Esophagus squamous epithelium (tissue), 5 donors: ENCODE measurements at regions not wholly inside any gene's neighbourhood (a gene's known extent, or its start where the extent isn't known, plus 50 kb on each side); places are given as distances from the start of the nearest gene placed in this dataset.

ENCODE experiments used
- DNase-seq: peaks from one replicate; lab custom pipeline; 2025; lab: John Stamatoyannopoulos, UW
- H3K27ac ChIP-seq, 4 donors: fragments of 200-600 bp; sonication (generic); one replicate each; pipeline ENCODE4 v1.5.1; 2016 to 2019; ENCODE audit warnings: mild to moderate bottlenecking in 1 of 4
- H3K27me3 ChIP-seq, 4 donors: fragments of 200-600 bp; sonication (generic); 1 replicate in 3 of 4; 2 replicates in 1 of 4; pipeline versions ENCODE4 v1.5.1 to v1.6.0; 2017 to 2021; ENCODE audit warnings: antibody characterized with exemption in 1 of 4
- H3K36me3 ChIP-seq, 3 donors: fragments of 200-600 bp; sonication (generic); one replicate each; pipeline ENCODE4 v1.5.1; 2016 to 2019
- H3K4me1 ChIP-seq, 3 donors: fragments of 200-600 bp; sonication (generic); one replicate each; pipeline ENCODE4 v1.5.1; 2017 to 2019
- H3K4me3 ChIP-seq, 4 donors: fragments of 200-600 bp; sonication (generic); 1 replicate in 3 of 4; 2 replicates in 1 of 4; pipeline ENCODE4 v1.5.1; 2016 to 2019; ENCODE audit warnings: mild to moderate bottlenecking in 2 of 4, moderate library complexity in 1 of 4
- H3K9me3 ChIP-seq, 3 donors: fragments of 200-600 bp; sonication (generic); one replicate each; pipeline ENCODE4 v1.5.1; 2016 to 2019
- CTCF ChIP-seq, 6 experiments: fragments of 450-650 bp in 4 of 6; fragments of 200-600 bp in 2 of 6; sonication (generic) in 2 of 6; IDR thresholded peaks; one replicate each; pipeline ENCODE4 v1.5.1; 2016 to 2019; ENCODE audit warnings: antibody characterized with exemption in 6 of 6, mild to moderate bottlenecking in 4 of 6, moderate library complexity in 4 of 6
- POLR2A ChIP-seq, 4 donors: fragments of 450-650 bp; IDR thresholded peaks; one replicate each; pipeline ENCODE4 v1.6.1; 2017; ENCODE audit warnings: antibody characterized with exemption in 4 of 4, mild to moderate bottlenecking in 4 of 4, moderate library complexity in 3 of 4
- WGBS, 2 donors: methylation state at CpG; one replicate each; pipeline ENCODE4 v1.1.5; 2018; 5-methylcytosine and 5-hydroxymethylcytosine counted together
- intact Hi-C: fragments of 100-400 bp; cut with DNase I; formaldehyde crosslinking; loops from one replicate; pipeline ENCODE4 v1.15.0; 2022
- donor health status: DM: yes; HTN: yes; CAD: no.

GRCh38 chr21:38159355-38159754 is 97.4 kb upstream of the KCNJ15 start:
- H3K27me3 ChIP-seq, result peaks cover 0 to 47% (median 0%) of the 10 kb centered on the region in 4 donors
- no peak overlapping the region for H3K4me3 ChIP-seq
- H3K9me3 ChIP-seq, result no peaks in the 10 kb centered on the region
- 6 to 10% methylated on average over 2 to 3 of the region's 3 CpGs for WGBS, 2 donors
- peak; percentile 63 to 78 (median 76) for TF ChIP-seq CTCF (IDR thresholded peaks at IDR 0.05)
- TF ChIP-seq POLR2A (IDR thresholded peaks at IDR 0.05), result no peak
- H3K27ac ChIP-seq, result no peak overlapping the region
- peak; percentile 2 for DNase-seq
- H3K4me1 ChIP-seq, result peaks cover 0 to 12% (median 6%) of the 10 kb centered on the region in 3 donors
- intact Hi-C loops, result no loop called here
- no peaks in the 10 kb centered on the region for H3K36me3 ChIP-seq

- Histone ChIP-seq H3K36me3 (no peaks in the 10 kb centered on the region), H3K9me3 (no peaks in the 10 kb centered on the region), H3K4me1 (peaks cover 0 to 29% (median 2%) of the 10 kb centered on the region in 3 donors), H3K4me3 (no peak overlapping the region), H3K27me3 (no peaks in the 10 kb centered on the region), H3K27ac (no peak overlapping the region)
- intact Hi-C loops, result no loop called here
- WGBS, 2 donors, result 66 to 70% methylated on average over 10 of the region's 10 CpGs
- DNase-seq, result no peak
- TF ChIP-seq CTCF (IDR thresholded peaks at IDR 0.05) (no peak), POLR2A (IDR thresholded peaks at IDR 0.05) (no peak)
Measured at GRCh38 chr21:38165466-38166172, 91.2 kb upstream of the KCNJ15 start.

GRCh38 chr21:38166173-38166535 is 90.6 kb upstream of the KCNJ15 start:
- no peak for DNase-seq
- Histone ChIP-seq H3K27me3 (no peaks in the 10 kb centered on the region), H3K36me3 (no peaks in the 10 kb centered on the region), H3K9me3 (no peaks in the 10 kb centered on the region), H3K27ac (no peak overlapping the region), H3K4me3 (no peak overlapping the region), H3K4me1 (peaks cover 0 to 31% (median 4%) of the 10 kb centered on the region in 3 donors)
- intact Hi-C loops, result no loop called here
- WGBS, 2 donors, result 59 to 62% methylated on average over 5 to 7 of the region's 7 CpGs
- no peak for TF ChIP-seq CTCF (IDR thresholded peaks at IDR 0.05)
- TF ChIP-seq POLR2A (IDR thresholded peaks at IDR 0.05), result no peak

- Histone ChIP-seq H3K27me3 (no peaks in the 10 kb centered on the region), H3K4me1 (peaks cover 0 to 31% (median 4%) of the 10 kb centered on the region in 3 donors), H3K36me3 (no peaks in the 10 kb centered on the region), H3K4me3 (no peak overlapping the region), H3K9me3 (no peaks in the 10 kb centered on the region), H3K27ac (no peak overlapping the region)
- 84 to 86% methylated on average over 3 of the region's 3 CpGs for WGBS, 2 donors
- intact Hi-C loops, result no loop called here
- no peak for DNase-seq
- TF ChIP-seq POLR2A (IDR thresholded peaks at IDR 0.05), result no peak
- no peak for TF ChIP-seq CTCF (IDR thresholded peaks at IDR 0.05)
Measured at GRCh38 chr21:38167345-38167744, 89.4 kb upstream of the KCNJ15 start.

GRCh38 chr21:38170283-38170682 is 86.5 kb upstream of the KCNJ15 start:
- 25 to 40% methylated on average over 1 of the region's 2 CpGs for WGBS, 2 donors
- no peaks in the 10 kb centered on the region for H3K36me3 ChIP-seq
- no peak overlapping the region for H3K27ac ChIP-seq
- no peak overlapping the region for H3K4me3 ChIP-seq
- H3K4me1 ChIP-seq, result peaks cover 0 to 18% (median 4%) of the 10 kb centered on the region in 3 donors
- TF ChIP-seq POLR2A (IDR thresholded peaks at IDR 0.05) (no peak), CTCF (IDR thresholded peaks at IDR 0.05) (peak in 5 of 6 experiments; percentile 33 to 76 (median 53))
- H3K9me3 ChIP-seq, result no peaks in the 10 kb centered on the region
- no peaks in the 10 kb centered on the region for H3K27me3 ChIP-seq
- no peak for DNase-seq
- intact Hi-C loops, result no loop called here
